GM12878 (cell line): ENCODE measurements at regions not wholly inside any gene's neighbourhood (a gene's known extent, or its start where the extent isn't known, plus 50 kb on each side); places are given as distances from the start of the nearest gene placed in this dataset.

ENCODE experiments used
- ATAC-seq: fragments of 200-7000 bp; cut with Tn5 transposase; 3 replicates; pipeline ENCODE4 v1.9.1; 2020; ENCODE audit warnings: mild to moderate bottlenecking, moderate library complexity
- BruUV-seq: library from RNA; stranded (reverse); fragments of 400-500 nt; replicated peaks from 2 replicates; lab custom pipeline; 2021; lab: Mats Ljungman, UMichigan
- CTCF ChIA-PET: fragments of 300-600 bp; sonication (Branson Sonifier 250); formaldehyde crosslinking; extraction: SDS; loops from one replicate; lab custom pipeline; 2021; ENCODE audit warnings: inconsistent platforms; lab: Yijun Ruan, JAX
- POLR2A ChIA-PET: fragments of 350-600 bp; formaldehyde crosslinking; extraction: SDS; loops from one replicate; lab custom pipeline; 2021; ENCODE audit warnings: inconsistent platforms; lab: Charles Lee
- RAD21 ChIA-PET: fragments of 300-600 bp; sonication (Branson Sonifier 250); formaldehyde crosslinking; loops from one replicate; lab custom pipeline; 2023; ENCODE audit warnings: antibody characterized with exemption; ENCODE audit not compliant: unreplicated experiment; lab: Charles Lee
- SMC1A ChIA-PET: fragments of 300-600 bp; sonication (Branson Sonifier 250); formaldehyde crosslinking; loops from one replicate; lab custom pipeline; 2023; ENCODE audit not compliant: unreplicated experiment, uncharacterized antibody; lab: Charles Lee
- DNase-seq: peaks from one replicate; pipeline ENCODE4 v3.0.0-alpha.2; 2011; ENCODE audit warnings: low read depth, low spot score
- FAIRE-seq: peaks from 3 replicates; lab custom pipeline; 2011; peaks lifted over from hg19 to GRCh38; lab: Jason Lieb, UNC
- H2AFZ ChIP-seq: 2 replicates; pipeline ENCODE4 v1.6.0; 2011; ENCODE audit warnings: low read depth, low read length, control low read depth; ENCODE audit not compliant: control insufficient read depth
- H3K27ac ChIP-seq: 2 replicates; pipeline ENCODE4 v1.5.1; 2011; ENCODE audit warnings: control low read depth; ENCODE audit not compliant: control insufficient read depth, insufficient read depth
- H3K27me3 ChIP-seq, 2 experiments: replicated peaks in 1 of 2; 2 replicates each; pipeline versions ENCODE4 v1.6.0 to v1.6.1; 2011; ENCODE audit warnings: low read length in 1 of 2; ENCODE audit not compliant: control insufficient read depth in 2 of 2, insufficient read depth in 2 of 2
- H3K36me3 ChIP-seq, 2 experiments: 2 replicates each; pipeline ENCODE4 v1.5.1; 2011; ENCODE audit warnings: low read length in 1 of 2; ENCODE audit not compliant: control insufficient read depth in 2 of 2, insufficient read depth in 2 of 2
- H3K4me1 ChIP-seq: 2 replicates; pipeline ENCODE4 v1.6.1; 2011; ENCODE audit warnings: mild to moderate bottlenecking, low read length, moderate library complexity, mixed read lengths; ENCODE audit not compliant: control insufficient read depth, insufficient read depth
- H3K4me2 ChIP-seq: 2 replicates; pipeline ENCODE4 v1.6.0; 2011; ENCODE audit warnings: control low read depth; ENCODE audit not compliant: control insufficient read depth, insufficient read depth
- H3K4me3 ChIP-seq: fragments of 200-600 bp; sonication (generic); 2 replicates; pipeline ENCODE4 v1.5.1; 2016
- H3K79me2 ChIP-seq: 2 replicates; pipeline ENCODE4 v1.6.0; 2011; ENCODE audit warnings: low read length; ENCODE audit not compliant: control insufficient read depth, insufficient read depth
- H3K9ac ChIP-seq: 2 replicates; pipeline ENCODE4 v1.8.0; 2011; ENCODE audit warnings: low read length, control low read depth, mixed read lengths; ENCODE audit not compliant: control insufficient read depth, insufficient read depth
- H3K9me3 ChIP-seq: replicated peaks from 3 replicates; pipeline ENCODE4 v1.5.1; 2011; ENCODE audit warnings: mild to moderate bottlenecking, low read length; ENCODE audit not compliant: control insufficient read depth, insufficient read depth
- H4K20me1 ChIP-seq: 2 replicates; pipeline ENCODE4 v1.6.0; 2011; ENCODE audit not compliant: control insufficient read depth, insufficient read depth
- CHD2 ChIP-seq: IDR thresholded peaks from 2 replicates; pipeline ENCODE4 v1.6.1; 2011; ENCODE audit warnings: low read depth, low read length, improper control_type of control experiment, borderline replicate concordance
- CREB1 ChIP-seq: IDR thresholded peaks from 2 replicates; pipeline ENCODE4 v1.6.1; 2012; ENCODE audit warnings: low read depth, mild to moderate bottlenecking, inconsistent platforms
- CTCF ChIP-seq, 3 experiments: IDR thresholded peaks in 2 of 3; conservative IDR thresholded peaks in 1 of 3; 2 replicates each; pipeline ENCODE4 v1.5.1; 2011; ENCODE audit warnings: low read depth in 3 of 3, low read length in 3 of 3, mild to moderate bottlenecking in 3 of 3, control low read depth in 2 of 3, moderate library complexity in 2 of 3, inconsistent platforms in 1 of 3, mixed read lengths in 1 of 3; ENCODE audit not compliant: control insufficient read depth in 2 of 3, insufficient read depth in 1 of 3; ENCODE audit errors: extremely low read depth in 1 of 3
- EGR1 ChIP-seq, 2 experiments: IDR thresholded peaks; 1 replicate in 1 of 2; 2 replicates in 1 of 2; pipeline ENCODE4 v1.6.1; 2011 to 2012; ENCODE audit warnings: low read depth in 2 of 2, low read length in 2 of 2, borderline replicate concordance in 1 of 2, mild to moderate bottlenecking in 1 of 2, moderate library complexity in 1 of 2
- HDGF ChIP-seq: fragments of 450-650 bp; IDR thresholded peaks from 2 replicates; pipeline ENCODE4 v1.6.1; 2016; ENCODE audit warnings: antibody characterized with exemption
- IKZF2 ChIP-seq, 2 experiments: fragments of 450-650 bp; IDR thresholded peaks; 2 replicates each; pipeline ENCODE4 v1.6.1; 2017; ENCODE audit warnings: mild to moderate bottlenecking in 2 of 2, moderate library complexity in 2 of 2
- MEF2A ChIP-seq: IDR thresholded peaks from 2 replicates; pipeline ENCODE4 v1.6.1; 2011; ENCODE audit warnings: low read depth, mild to moderate bottlenecking, low read length, moderate library complexity; ENCODE audit not compliant: insufficient read depth
- NFYB ChIP-seq: IDR thresholded peaks from 2 replicates; pipeline ENCODE4 v1.6.1; 2011; ENCODE audit warnings: low read depth, mild to moderate bottlenecking, low read length, improper control_type of control experiment, moderate library complexity; ENCODE audit not compliant: insufficient read depth
- NR2F1 ChIP-seq: fragments of 450-650 bp; conservative IDR thresholded peaks from 2 replicates; pipeline ENCODE4 v1.6.1; 2017; ENCODE audit warnings: mild to moderate bottlenecking
- RAD51 ChIP-seq: fragments of 450-650 bp; IDR thresholded peaks from 2 replicates; pipeline ENCODE4 v1.6.1; 2016; ENCODE audit warnings: moderate library complexity, mild to moderate bottlenecking, inconsistent platforms
- RB1 ChIP-seq: fragments of 450-650 bp; formaldehyde crosslinking; IDR thresholded peaks from 2 replicates; pipeline ENCODE4 v1.6.1; 2017; ENCODE audit warnings: mild to moderate bottlenecking, borderline replicate concordance
- TCF12 ChIP-seq: IDR thresholded peaks from 2 replicates; pipeline ENCODE4 v1.6.1; 2011; ENCODE audit warnings: low read depth, mild to moderate bottlenecking, low read length
- YBX1 ChIP-seq: fragments of 450-650 bp; IDR thresholded peaks from 2 replicates; pipeline ENCODE4 v1.6.1; 2016; ENCODE audit warnings: antibody characterized with exemption
- YY1 ChIP-seq: IDR thresholded peaks from 2 replicates; pipeline ENCODE4 v1.6.1; 2011; ENCODE audit warnings: low read depth, mild to moderate bottlenecking, low read length
- ZBTB4 ChIP-seq: fragments of 450-650 bp; formaldehyde crosslinking; IDR thresholded peaks from 2 replicates; pipeline ENCODE4 v1.4.0; 2022; ENCODE audit warnings: mild to moderate bottlenecking, moderate library complexity
- WGBS: methylation state at CpG from one replicate; pipeline ENCODE4 v1.1.6; 2016; ENCODE audit warnings: low lambda C conversion rate; ENCODE audit not compliant: insufficient replicate concordance, insufficient coverage; ENCODE audit errors: missing lambda C conversion rate; 5-methylcytosine and 5-hydroxymethylcytosine counted together
- in situ Hi-C: fragments of 300-500 bp; cut with MboI; formaldehyde crosslinking; loops from 9 replicates; pipeline ENCODE4 v1.14.3; 2018; ENCODE audit warnings: mixed read lengths
- intact Hi-C: fragments of 100-400 bp; cut with micrococcal nuclease; formaldehyde crosslinking; loops from one replicate; pipeline ENCODE4 v1.14.2; 2022; ENCODE audit not compliant: unreplicated experiment
- TF ChIP-seq, protein P1 (sequence below): fragments of 450-650 bp; IDR thresholded peaks from 2 replicates; pipeline ENCODE4 v1.6.1; 2017; ENCODE audit warnings: low read depth, mild to moderate bottlenecking, moderate library complexity

GRCh38 chr11:77530879-77531278 lies 57.0 kb upstream of the PAK1 start:
- ChIA-PET RAD21 (interaction anchor here (0.6 kb wide), 1 partner anchor 130 kb away, joined by 3 read pairs; no protein-coding TSS in a partner anchor), CTCF (no interaction called here), POLR2A (no interaction called here), SMC1A (interaction anchor here (0.8 kb wide), 1 partner anchor 45 kb away, joined by 4 read pairs; no protein-coding TSS in a partner anchor)
- Histone ChIP-seq H2AFZ (no peak overlapping the region), H4K20me1 (no peaks in the 10 kb centered on the region), H3K79me2 (no peaks in the 10 kb centered on the region), H3K4me3 (no peak overlapping the region), H3K9ac (no peak overlapping the region), H3K4me1 (no peaks in the 10 kb centered on the region), H3K36me3 (no peaks in the 10 kb centered on the region), H3K27ac (no peak overlapping the region), H3K9me3 (no peaks in the 10 kb centered on the region), H3K4me2 (no peak overlapping the region), H3K27me3 (no peaks in the 10 kb centered on the region)
- DNase-seq (no peak), FAIRE-seq (no peak), ATAC-seq (no peak)
- no TSS peak for BruUV-seq
- TF ChIP-seq TCF12 (no peak), RAD51 (no peak), ZBTB4 (CRISPR knock-in tag) (no peak), CREB1 (no peak), RB1 (no peak), MEF2A (no peak), HDGF (no peak), NR2F1 (no peak), YY1 (no peak), IKZF2 (IDR thresholded peaks at IDR 0.05) (no peak), CHD2 (no peak), NFYB (no peak), CTCF (IDR thresholded peaks at IDR 0.05 in 2 of 3, conservative IDR thresholded peaks at IDR 0.05 in 1 of 3; ENCODE audit: control insufficient read depth in 2 of 3, extremely low read depth in 1 of 3, insufficient read depth in 1 of 3, low read depth in 3 of 3, low read length in 3 of 3) (no peak), EGR1 (IDR thresholded peaks at IDR 0.05; ENCODE audit: borderline replicate concordance in 1 of 2, low read depth in 2 of 2, low read length in 2 of 2) (no peak), YBX1 (no peak)
- TF ChIP-seq, protein P1, sequence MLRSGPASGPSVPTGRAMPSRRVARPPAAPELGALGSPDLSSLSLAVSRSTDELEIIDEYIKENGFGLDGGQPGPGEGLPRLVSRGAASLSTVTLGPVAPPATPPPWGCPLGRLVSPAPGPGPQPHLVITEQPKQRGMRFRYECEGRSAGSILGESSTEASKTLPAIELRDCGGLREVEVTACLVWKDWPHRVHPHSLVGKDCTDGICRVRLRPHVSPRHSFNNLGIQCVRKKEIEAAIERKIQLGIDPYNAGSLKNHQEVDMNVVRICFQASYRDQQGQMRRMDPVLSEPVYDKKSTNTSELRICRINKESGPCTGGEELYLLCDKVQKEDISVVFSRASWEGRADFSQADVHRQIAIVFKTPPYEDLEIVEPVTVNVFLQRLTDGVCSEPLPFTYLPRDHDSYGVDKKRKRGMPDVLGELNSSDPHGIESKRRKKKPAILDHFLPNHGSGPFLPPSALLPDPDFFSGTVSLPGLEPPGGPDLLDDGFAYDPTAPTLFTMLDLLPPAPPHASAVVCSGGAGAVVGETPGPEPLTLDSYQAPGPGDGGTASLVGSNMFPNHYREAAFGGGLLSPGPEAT: no peak
- in situ Hi-C loops (no loop called here), intact Hi-C loops (no loop called here)
- 0% methylated on average over 1 of the region's 1 CpG for WGBS
